Astrocyte (in vitro differentiated cells and primary cell): ENCODE measurements at regions not wholly inside any gene's neighbourhood (a gene's known extent, or its start where the extent isn't known, plus 50 kb on each side); places are given as distances from the start of the nearest gene placed in this dataset.

ENCODE experiments used
- CTCF ChIP-seq: IDR thresholded peaks from 2 replicates; pipeline ENCODE4 v1.5.1; 2011; ENCODE audit warnings: low read depth, mild to moderate bottlenecking, inconsistent platforms, low read length, moderate library complexity; ENCODE audit not compliant: insufficient read depth
- EZH2 ChIP-seq: IDR thresholded peaks from 2 replicates; pipeline ENCODE4 v1.6.1; 2012; ENCODE audit warnings: mild to moderate bottlenecking, low read length, inconsistent platforms; ENCODE audit not compliant: insufficient read depth

GRCh38 chr7:142483659-142484317 lies 225.9 kb upstream of the PRSS58 start:
- no peak for TF ChIP-seq CTCF
- TF ChIP-seq EZH2, result no peak
